H1 (cell line): ENCODE measurements at regions not wholly inside any gene's neighbourhood (a gene's known extent, or its start where the extent isn't known, plus 50 kb on each side); places are given as distances from the start of the nearest gene placed in this dataset.

Experiments
- CTCF ChIA-PET: fragments of 300-600 bp; sonication (Branson Sonifier 250); formaldehyde crosslinking; loops from one replicate; lab custom pipeline; 2021; ENCODE audit not compliant: partially characterized antibody; lab: Charles Lee
- POLR2A ChIA-PET: fragments of 300-600 bp; sonication (Branson Sonifier 250); formaldehyde crosslinking; loops from one replicate; lab custom pipeline; 2021; ENCODE audit warnings: inconsistent platforms; ENCODE audit not compliant: partially characterized antibody; lab: Charles Lee
- DNase-seq, 2 experiments: peaks; one replicate each; pipeline versions ENCODE4 v3.0.0 to v3.0.0-alpha.2; 2010 to 2022; ENCODE audit warnings: low spot score in 2 of 2, low read depth in 1 of 2, mixed read lengths in 1 of 2
- FAIRE-seq: peaks from 2 replicates; lab custom pipeline; 2011; peaks lifted over from hg19 to GRCh38; lab: Jason Lieb, UNC
- H2AFZ ChIP-seq: 2 replicates; pipeline ENCODE4 v1.8.1; 2012; ENCODE audit warnings: low read length, inconsistent platforms
- H2AK5ac ChIP-seq: 2 replicates; pipeline ENCODE4 v1.6.1; 2013; ENCODE audit warnings: low read depth, low read length
- H2BK120ac ChIP-seq: replicated peaks from 2 replicates; pipeline ENCODE3; 2013; ENCODE audit warnings: low read depth, low read length, inconsistent platforms
- H2BK12ac ChIP-seq: 2 replicates; pipeline ENCODE4 v1.6.1; 2013; ENCODE audit warnings: low read depth, low read length
- H2BK15ac ChIP-seq: 2 replicates; pipeline ENCODE4 v1.6.1; 2013; ENCODE audit warnings: low read length
- H2BK20ac ChIP-seq: 2 replicates; pipeline ENCODE4 v1.6.1; 2013; ENCODE audit warnings: low read length
- H2BK5ac ChIP-seq: 2 replicates; pipeline ENCODE4 v1.6.1; 2013; ENCODE audit warnings: low read depth, low read length
- H3K14ac ChIP-seq: 2 replicates; pipeline ENCODE4 v1.6.1; 2013; ENCODE audit warnings: inconsistent platforms; ENCODE audit not compliant: insufficient read length
- H3K18ac ChIP-seq: 2 replicates; pipeline ENCODE4 v1.6.1; 2013; ENCODE audit warnings: low read length; ENCODE audit errors: extremely low read depth
- H3K23ac ChIP-seq: 2 replicates; pipeline ENCODE4 v1.6.1; 2013; ENCODE audit warnings: inconsistent platforms; ENCODE audit not compliant: insufficient read length
- H3K23me2 ChIP-seq: 2 replicates; pipeline ENCODE4 v1.6.1; 2013; ENCODE audit warnings: low read depth, low read length
- H3K27ac ChIP-seq: 2 replicates; pipeline ENCODE4 v1.6.1; 2011; ENCODE audit warnings: low read depth, low read length, inconsistent platforms
- H3K27me3 ChIP-seq, 4 experiments: replicated peaks in 1 of 4; 1 replicate in 1 of 4; 2 replicates in 3 of 4; pipeline versions ENCODE4 v1.6.1 to v1.8.1; 2011 to 2013; ENCODE audit warnings: low read length in 3 of 4, mild to moderate bottlenecking in 3 of 4, inconsistent platforms in 2 of 4, mixed read lengths in 2 of 4, moderate library complexity in 1 of 4; ENCODE audit not compliant: control insufficient read depth in 3 of 4, insufficient read depth in 3 of 4; ENCODE audit errors: extremely low read depth in 1 of 4
- H3K36me3 ChIP-seq, 4 experiments: 2 replicates each; pipeline versions ENCODE4 v1.6.1 to v1.8.1; 2011 to 2013; ENCODE audit warnings: mild to moderate bottlenecking in 4 of 4, low read length in 3 of 4, moderate library complexity in 2 of 4, control low read depth in 1 of 4, inconsistent platforms in 1 of 4; ENCODE audit not compliant: insufficient read depth in 4 of 4, control insufficient read depth in 2 of 4
- H3K4ac ChIP-seq: replicated peaks from 2 replicates; pipeline ENCODE3; 2013; ENCODE audit warnings: low read length, low read depth, mixed read lengths, inconsistent platforms; ENCODE audit not compliant: insufficient read length
- H3K4me1 ChIP-seq, 4 experiments: replicated peaks in 1 of 4; 1 replicate in 1 of 4; 2 replicates in 3 of 4; pipeline versions ENCODE4 v1.6.1 to v1.8.1; 2011 to 2013; ENCODE audit warnings: low read length in 3 of 4, inconsistent platforms in 2 of 4, mixed read lengths in 1 of 4; ENCODE audit not compliant: insufficient read depth in 4 of 4, control insufficient read depth in 3 of 4
- H3K4me2 ChIP-seq, 2 experiments: 2 replicates each; pipeline versions ENCODE4 v1.6.1 to v1.8.1; 2011 to 2013; ENCODE audit warnings: low read depth in 2 of 2, low read length in 2 of 2, control low read depth in 1 of 2, inconsistent platforms in 1 of 2, mild to moderate bottlenecking in 1 of 2; ENCODE audit not compliant: insufficient read depth in 1 of 2
- H3K4me3 ChIP-seq, 4 experiments: fragments of 200-600, 300-600 bp in 1 of 4; sonication (generic), shearing (Covaris generic), sonication (Bioruptor Twin) in 1 of 4; 2 replicates each; pipeline versions ENCODE4 v1.5.1 to v1.8.1; 2011 to 2016; ENCODE audit warnings: low read length in 4 of 4, low read depth in 3 of 4, control low read depth in 2 of 4, inconsistent platforms in 2 of 4, mild to moderate bottlenecking in 2 of 4, mixed read lengths in 1 of 4, moderate library complexity in 1 of 4; ENCODE audit not compliant: insufficient read depth in 2 of 4; ENCODE audit errors: extremely low read depth in 1 of 4
- H3K56ac ChIP-seq: replicated peaks from 2 replicates; pipeline ENCODE3; 2013; ENCODE audit warnings: low read depth, mild to moderate bottlenecking, mixed read lengths, low read length, inconsistent platforms; ENCODE audit not compliant: insufficient read length
- H3K79me1 ChIP-seq: 2 replicates; pipeline ENCODE4 v1.6.1; 2013; ENCODE audit warnings: low read depth, low read length, control low read depth
- H3K79me2 ChIP-seq, 2 experiments: 2 replicates each; pipeline versions ENCODE4 v1.6.1 to v1.8.1; 2012 to 2013; ENCODE audit warnings: low read length in 2 of 2, mild to moderate bottlenecking in 2 of 2, inconsistent platforms in 1 of 2; ENCODE audit not compliant: insufficient read depth in 2 of 2, control insufficient read depth in 1 of 2
- H3K9ac ChIP-seq, 4 experiments: replicated peaks in 1 of 4; 1 replicate in 1 of 4; 2 replicates in 3 of 4; pipeline versions ENCODE4 v1.6.1 to v1.8.1; 2011 to 2013; ENCODE audit warnings: low read depth in 3 of 4, low read length in 3 of 4, control low read depth in 2 of 4, mild to moderate bottlenecking in 2 of 4, moderate library complexity in 2 of 4, inconsistent platforms in 1 of 4; ENCODE audit errors: extremely low read depth in 1 of 4
- H3K9me3 ChIP-seq, 2 experiments: 2 replicates each; pipeline versions ENCODE4 v1.6.1 to v1.8.1; 2012 to 2013; ENCODE audit warnings: mild to moderate bottlenecking in 2 of 2, moderate library complexity in 2 of 2, control low read depth in 1 of 2, inconsistent platforms in 1 of 2, low read depth in 1 of 2, low read length in 1 of 2, mixed read lengths in 1 of 2; ENCODE audit not compliant: insufficient read depth in 2 of 2
- H4K20me1 ChIP-seq, 2 experiments: replicated peaks in 1 of 2; 2 replicates each; pipeline versions ENCODE3 to v1.8.1; 2011 to 2013; ENCODE audit warnings: inconsistent platforms in 2 of 2, low read length in 2 of 2, mild to moderate bottlenecking in 1 of 2; ENCODE audit not compliant: insufficient read depth in 2 of 2, control insufficient read depth in 1 of 2
- H4K5ac ChIP-seq: 2 replicates; pipeline ENCODE4 v1.6.1; 2013; ENCODE audit warnings: low read length, low read depth, mixed read lengths, inconsistent platforms; ENCODE audit not compliant: insufficient read length
- H4K8ac ChIP-seq: 2 replicates; pipeline ENCODE4 v1.8.0; 2013; ENCODE audit warnings: mild to moderate bottlenecking, moderate library complexity, low read length, inconsistent platforms; ENCODE audit not compliant: insufficient read depth; ENCODE audit errors: extremely low read depth
- H4K91ac ChIP-seq: replicated peaks from 2 replicates; pipeline ENCODE3; 2013; ENCODE audit warnings: low read length, mixed read lengths, inconsistent platforms; ENCODE audit not compliant: insufficient read length
- BACH1 ChIP-seq: IDR thresholded peaks from 2 replicates; pipeline ENCODE4 v1.6.1; 2012; ENCODE audit warnings: low read length, improper control_type of control experiment
- CHD1 ChIP-seq: IDR thresholded peaks from 2 replicates; pipeline ENCODE4 v1.6.1; 2012; ENCODE audit warnings: low read depth, low read length, improper control_type of control experiment
- CTBP2 ChIP-seq: IDR thresholded peaks from 2 replicates; pipeline ENCODE4 v1.7.0; 2011; ENCODE audit warnings: borderline replicate concordance, mild to moderate bottlenecking, moderate library complexity, mixed read lengths, low read length; ENCODE audit not compliant: insufficient read depth, insufficient read length
- HDAC2 ChIP-seq, 2 experiments: fragments of 300-600 bp in 1 of 2; sonication (generic) in 1 of 2; IDR thresholded peaks; 2 replicates each; pipeline ENCODE4 v1.6.1; 2011 to 2012; ENCODE audit warnings: low read depth in 2 of 2, low read length in 2 of 2, mild to moderate bottlenecking in 2 of 2, moderate library complexity in 2 of 2, borderline replicate concordance in 1 of 2, inconsistent platforms in 1 of 2
- KDM4A ChIP-seq: IDR thresholded peaks from one replicate; pipeline ENCODE4 v1.7.1; 2012; ENCODE audit warnings: low read depth, mild to moderate bottlenecking, moderate library complexity, low read length, inconsistent platforms; ENCODE audit not compliant: severe bottlenecking
- PHF8 ChIP-seq: fragments of 200-600 bp; sonication (generic); conservative IDR thresholded peaks from 2 replicates; pipeline ENCODE4 v1.7.1; 2012; ENCODE audit warnings: low read depth, mild to moderate bottlenecking, inconsistent platforms, low read length, moderate library complexity
- RBBP5 ChIP-seq: IDR thresholded peaks from 2 replicates; pipeline ENCODE4 v1.7.1; 2012; ENCODE audit warnings: low read depth, mild to moderate bottlenecking, inconsistent platforms, low read length, moderate library complexity, borderline replicate concordance
- SP1 ChIP-seq: IDR thresholded peaks from 2 replicates; pipeline ENCODE4 v1.6.1; 2011; ENCODE audit warnings: low read depth, low read length
- SRF ChIP-seq: IDR thresholded peaks from 2 replicates; pipeline ENCODE4 v1.6.1; 2011; ENCODE audit warnings: mild to moderate bottlenecking, low read depth, low read length, moderate library complexity
- TCF12 ChIP-seq: IDR thresholded peaks from 2 replicates; pipeline ENCODE4 v1.6.1; 2011; ENCODE audit warnings: low read depth, mild to moderate bottlenecking, low read length
- WGBS, 2 experiments: shearing (Covaris generic) in 1 of 2; methylation state at CpG; one replicate each; pipeline versions ENCODE4 v1.1.6 to v1.1.7; 2013 to 2015; ENCODE audit warnings: low lambda C conversion rate in 2 of 2, mixed read lengths in 2 of 2, inconsistent platforms in 1 of 2, low coverage in 1 of 2, missing lambda C conversion rate in 1 of 2; ENCODE audit not compliant: insufficient replicate concordance in 2 of 2, insufficient coverage in 1 of 2, insufficient read length in 1 of 2; ENCODE audit errors: extremely low coverage in 1 of 2, missing lambda C conversion rate in 1 of 2; 5-methylcytosine and 5-hydroxymethylcytosine counted together
- TF ChIP-seq, protein P1 (sequence below): IDR thresholded peaks from 2 replicates; pipeline ENCODE4 v1.6.1; 2012; ENCODE audit warnings: low read length, inconsistent platforms
- TF ChIP-seq, protein P2 (sequence below): IDR thresholded peaks from 2 replicates; pipeline ENCODE4 v1.6.1; 2011; ENCODE audit warnings: low read depth, mild to moderate bottlenecking, low read length; ENCODE audit not compliant: insufficient read depth

DNA sequence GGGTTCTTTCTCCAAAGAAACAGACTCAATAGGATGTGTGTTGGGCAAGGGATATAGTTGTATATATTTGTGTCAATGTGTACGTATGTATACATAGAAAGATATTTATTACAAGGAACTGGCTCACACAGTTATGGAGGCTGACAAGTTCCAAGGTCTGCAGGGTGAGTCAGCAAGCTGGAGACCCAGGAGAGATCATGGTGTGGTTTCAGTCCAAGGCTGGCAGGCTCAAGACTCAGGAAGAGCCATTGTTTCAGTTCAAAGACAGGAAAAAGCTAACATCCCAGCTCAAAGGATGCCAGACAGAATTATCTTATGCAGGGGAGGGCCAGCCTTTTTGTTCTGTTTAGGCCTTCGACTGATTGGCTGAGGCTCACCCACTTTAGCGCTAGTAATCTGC lies 89.9 kb upstream of the RALGAPA2 start:
- Histone ChIP-seq H3K4me1 (peaks cover 0 to 8% (median 2%) of the 10 kb centered on the region in 4 experiments; a peak in 4 of 7 replicates), H3K79me1 (no peaks in the 10 kb centered on the region), H3K9me3 (peaks cover 8 to 12% of the 10 kb centered on the region in 2 experiments), H3K14ac (no peak overlapping the region), H2AFZ (no peak overlapping the region), H3K36me3 (no peaks in the 10 kb centered on the region), H3K56ac (no peak overlapping the region), H3K18ac (no peak overlapping the region), H3K4me3 (no peak overlapping the region), H3K4me2 (no peak overlapping the region), H3K9ac (no peak overlapping the region), H3K27ac (no peak overlapping the region), H2BK20ac (no peak overlapping the region), H2BK12ac (no peak overlapping the region), H2AK5ac (no peak overlapping the region), H4K20me1 (no peaks in the 10 kb centered on the region), H4K91ac (no peak overlapping the region), H2BK15ac (no peak overlapping the region), H3K79me2 (no peaks in the 10 kb centered on the region), H3K27me3 (no peaks in the 10 kb centered on the region), H2BK5ac (no peak overlapping the region), H3K23ac (no peak overlapping the region), H2BK120ac (no peak overlapping the region), H4K8ac (no peak overlapping the region), H4K5ac (no peak overlapping the region), H3K23me2 (no peaks in the 10 kb centered on the region), H3K4ac (no peak overlapping the region)
- DNase-seq (no peak), FAIRE-seq (no peak)
- CTCF ChIA-PET = interaction anchor here (1.4 kb wide), 1 partner anchor 17 kb away, joined by 3 read pairs; no protein-coding TSS in a partner anchor
- 90% methylated on average over 3 of the region's 3 CpGs; no CpG with 5 or more reads in 1 of the 2 experiments for WGBS, 2 experiments
- POLR2A ChIA-PET = no interaction called here
- TF ChIP-seq CHD1 (no peak), CTBP2 (no peak), RBBP5 (no peak), HDAC2 (IDR thresholded peaks at IDR 0.05; ENCODE audit: borderline replicate concordance in 1 of 2, low read depth in 2 of 2, low read length in 2 of 2) (no peak), KDM4A (no peak), SP1 (no peak), BACH1 (no peak), PHF8 (no peak), TCF12 (no peak), SRF (no peak)
- TF ChIP-seq, protein P1, sequence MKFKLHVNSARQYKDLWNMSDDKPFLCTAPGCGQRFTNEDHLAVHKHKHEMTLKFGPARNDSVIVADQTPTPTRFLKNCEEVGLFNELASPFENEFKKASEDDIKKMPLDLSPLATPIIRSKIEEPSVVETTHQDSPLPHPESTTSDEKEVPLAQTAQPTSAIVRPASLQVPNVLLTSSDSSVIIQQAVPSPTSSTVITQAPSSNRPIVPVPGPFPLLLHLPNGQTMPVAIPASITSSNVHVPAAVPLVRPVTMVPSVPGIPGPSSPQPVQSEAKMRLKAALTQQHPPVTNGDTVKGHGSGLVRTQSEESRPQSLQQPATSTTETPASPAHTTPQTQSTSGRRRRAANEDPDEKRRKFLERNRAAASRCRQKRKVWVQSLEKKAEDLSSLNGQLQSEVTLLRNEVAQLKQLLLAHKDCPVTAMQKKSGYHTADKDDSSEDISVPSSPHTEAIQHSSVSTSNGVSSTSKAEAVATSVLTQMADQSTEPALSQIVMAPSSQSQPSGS = no peak
- TF ChIP-seq, protein P2, sequence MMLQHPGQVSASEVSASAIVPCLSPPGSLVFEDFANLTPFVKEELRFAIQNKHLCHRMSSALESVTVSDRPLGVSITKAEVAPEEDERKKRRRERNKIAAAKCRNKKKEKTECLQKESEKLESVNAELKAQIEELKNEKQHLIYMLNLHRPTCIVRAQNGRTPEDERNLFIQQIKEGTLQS = no peak
